GM23338 (cell line): ENCODE measurements at regions not wholly inside any gene's neighbourhood (a gene's known extent, or its start where the extent isn't known, plus 50 kb on each side); places are given as distances from the start of the nearest gene placed in this dataset.

ENCODE experiments used
- ATAC-seq: fragments of 200-7000 bp; cut with Tn5 transposase; 3 replicates; pipeline ENCODE4 v1.9.1; 2020
- DNase-seq: peaks from one replicate; pipeline ENCODE4 v3.0.0-alpha.2; 2015; ENCODE audit warnings: low spot score
- H2AFZ ChIP-seq: fragments of 200-600 bp; sonication (generic); 2 replicates; pipeline ENCODE4 v1.8.0; 2016; ENCODE audit warnings: antibody characterized with exemption, mild to moderate bottlenecking, moderate library complexity
- H3F3A ChIP-seq: fragments of 200-600 bp; sonication (generic); replicated peaks from 2 replicates; pipeline ENCODE4 v1.8.0; 2017; ENCODE audit warnings: antibody characterized with exemption, mixed run types, low read depth
- H3K27ac ChIP-seq: fragments of 200-600 bp; sonication (generic); 2 replicates; pipeline ENCODE4 v1.6.1; 2016; ENCODE audit warnings: low read depth
- H3K27me3 ChIP-seq: fragments of 200-600 bp; sonication (generic); 2 replicates; pipeline ENCODE4 v1.8.0; 2016; ENCODE audit warnings: mild to moderate bottlenecking, mixed run types, moderate library complexity; ENCODE audit not compliant: insufficient read depth
- H3K36me3 ChIP-seq: fragments of 200-600 bp; sonication (generic); 2 replicates; pipeline ENCODE4 v1.8.0; 2016; ENCODE audit warnings: mild to moderate bottlenecking; ENCODE audit not compliant: insufficient read depth
- H3K4me1 ChIP-seq: fragments of 200-600 bp; sonication (generic); 2 replicates; pipeline ENCODE4 v1.8.0; 2016; ENCODE audit warnings: mild to moderate bottlenecking, moderate library complexity; ENCODE audit not compliant: insufficient read depth
- H3K4me2 ChIP-seq: fragments of 200-600 bp; sonication (generic); 2 replicates; pipeline ENCODE4 v1.7.1; 2017; ENCODE audit warnings: mixed run types
- H3K4me3 ChIP-seq: fragments of 200-600 bp; sonication (generic); 2 replicates; pipeline ENCODE4 v1.6.1; 2016; ENCODE audit warnings: mixed run types
- H3K79me2 ChIP-seq: fragments of 200-600 bp; sonication (generic); replicated peaks from 2 replicates; pipeline ENCODE4 v1.8.0; 2017; ENCODE audit warnings: mild to moderate bottlenecking; ENCODE audit not compliant: insufficient read depth
- H3K9me2 ChIP-seq: fragments of 200-600 bp; sonication (generic); 2 replicates; pipeline ENCODE4 v1.8.0; 2017; ENCODE audit not compliant: insufficient read depth
- H4K20me1 ChIP-seq: fragments of 200-600 bp; sonication (generic); replicated peaks from 2 replicates; pipeline ENCODE4 v1.8.0; 2017; ENCODE audit warnings: mild to moderate bottlenecking; ENCODE audit not compliant: insufficient read depth
- H3K27ac Mint-ChIP-seq: 2 replicates; pipeline ENCODE4 v1.8.0; 2020; ENCODE audit warnings: inconsistent platforms, mild to moderate bottlenecking, moderate library complexity, mixed read lengths
- H3K27me3 Mint-ChIP-seq: 3 replicates; pipeline ENCODE4 v1.8.0; 2022; ENCODE audit warnings: low read depth, mild to moderate bottlenecking, moderate library complexity, mixed read lengths, inconsistent platforms; ENCODE audit not compliant: insufficient read depth, poor library complexity
- H3K36me3 Mint-ChIP-seq: 3 replicates; pipeline ENCODE4 v1.8.0; 2021; ENCODE audit warnings: low read depth, mild to moderate bottlenecking, inconsistent platforms, moderate library complexity, mixed read lengths
- H3K4me1 Mint-ChIP-seq: 3 replicates; pipeline ENCODE4 v1.8.0; 2020; ENCODE audit warnings: mild to moderate bottlenecking, inconsistent platforms, mixed read lengths
- H3K4me3 Mint-ChIP-seq: 3 replicates; pipeline ENCODE4 v1.8.0; 2021; ENCODE audit warnings: moderate library complexity, mild to moderate bottlenecking, inconsistent platforms, mixed read lengths
- H3K9me3 Mint-ChIP-seq: 3 replicates; pipeline ENCODE4 v1.8.0; 2020; ENCODE audit warnings: moderate library complexity, mild to moderate bottlenecking, inconsistent platforms, mixed read lengths
- CREB1 ChIP-seq: fragments of 250-450 bp; sonication (Bioruptor Pico); IDR thresholded peaks from 2 replicates; pipeline ENCODE4 v1.5.0; 2020; ENCODE audit warnings: low read depth, mild to moderate bottlenecking, moderate library complexity
- CTCF ChIP-seq, 2 experiments: fragments of 200-600 bp in 1 of 2; sonication (generic) in 1 of 2; conservative IDR thresholded peaks; 2 replicates each; pipeline versions ENCODE4 v1.5.1 to v1.6.1; 2016 to 2017; ENCODE audit warnings: antibody characterized with exemption in 2 of 2, low read depth in 2 of 2, mild to moderate bottlenecking in 2 of 2, moderate library complexity in 1 of 2
- ETS1 ChIP-seq: IDR thresholded peaks from 2 replicates; pipeline ENCODE4 v1.6.1; 2016; ENCODE audit warnings: antibody characterized with exemption
- EZH2 ChIP-seq: fragments of 200-600 bp; sonication (generic); IDR thresholded peaks from one replicate; pipeline ENCODE4 v1.8.0; 2017; ENCODE audit warnings: antibody characterized with exemption, mild to moderate bottlenecking, low read depth; ENCODE audit not compliant: unreplicated experiment
- EZH2phosphoT487 ChIP-seq: fragments of 200-600 bp; sonication (generic); IDR thresholded peaks from one replicate; pipeline ENCODE4 v1.8.1; 2018; ENCODE audit warnings: antibody characterized with exemption; ENCODE audit not compliant: unreplicated experiment
- JUNB ChIP-seq: IDR thresholded peaks from one replicate; pipeline ENCODE4 v1.6.1; 2016; ENCODE audit warnings: antibody characterized with exemption; ENCODE audit not compliant: unreplicated experiment
- NANOG ChIP-seq: IDR thresholded peaks from 2 replicates; pipeline ENCODE4 v1.6.1; 2016; ENCODE audit warnings: antibody characterized with exemption, borderline replicate concordance
- POLR2AphosphoS5 ChIP-seq: IDR thresholded peaks from 2 replicates; pipeline ENCODE4 v1.6.1; 2016; ENCODE audit warnings: antibody characterized with exemption, low read depth
- REST ChIP-seq: IDR thresholded peaks from one replicate; pipeline ENCODE4 v1.6.1; 2018; ENCODE audit warnings: antibody characterized with exemption; ENCODE audit not compliant: unreplicated experiment
- STAT1 ChIP-seq: IDR thresholded peaks from one replicate; pipeline ENCODE4 v1.6.1; 2016; ENCODE audit warnings: antibody characterized with exemption; ENCODE audit not compliant: unreplicated experiment
- ZNF114 ChIP-seq: fragments of 250-450 bp; sonication (Bioruptor Pico); IDR thresholded peaks from 2 replicates; pipeline ENCODE4 v1.5.0; 2020; ENCODE audit warnings: mild to moderate bottlenecking, moderate library complexity
- ZNF331 ChIP-seq: fragments of 250-450 bp; sonication (Bioruptor Pico); IDR thresholded peaks from 2 replicates; pipeline ENCODE4 v1.5.0; 2020; ENCODE audit warnings: low read depth, mild to moderate bottlenecking, moderate library complexity
- ZNF462 ChIP-seq: fragments of 250-450 bp; sonication (Bioruptor Pico); IDR thresholded peaks from 2 replicates; pipeline ENCODE4 v1.5.0; 2020; ENCODE audit warnings: mild to moderate bottlenecking, moderate library complexity

- no peak overlapping the region for H3K4me3 ChIP-seq
- Mint-ChIP-seq H3K27me3 (no peaks in the 10 kb centered on the region), H3K4me1 (peaks cover 12% of the 10 kb centered on the region), H3K36me3 (no peaks in the 10 kb centered on the region), H3K27ac (no peak overlapping the region), H3K9me3 (no peaks in the 10 kb centered on the region), H3K4me3 (no peak overlapping the region)
- no peaks in the 10 kb centered on the region for H4K20me1 ChIP-seq
- no peak overlapping the region for H2AFZ ChIP-seq
- H3K27ac ChIP-seq, result no peak overlapping the region
- no peak for DNase-seq
- H3K4me1 ChIP-seq, result peaks cover 12% of the 10 kb centered on the region
- H3K36me3 ChIP-seq, result no peaks in the 10 kb centered on the region
- no peak overlapping the region for H3K4me2 ChIP-seq
- no peaks in the 10 kb centered on the region for H3K79me2 ChIP-seq
- TF ChIP-seq POLR2AphosphoS5, result no peak
- TF ChIP-seq CREB1 (CRISPR knock-in tag), result no peak
- no peak for TF ChIP-seq ZNF462 (CRISPR knock-in tag)
- TF ChIP-seq EZH2, result no peak
- TF ChIP-seq CTCF (conservative IDR thresholded peaks at IDR 0.05; ENCODE audit: low read depth in 2 of 2), result no peak
- no peak for TF ChIP-seq ZNF114
- TF ChIP-seq STAT1, result no peak
- no peak for TF ChIP-seq JUNB
- TF ChIP-seq EZH2phosphoT487, result no peak
- no peak for TF ChIP-seq ZNF331 (CRISPR knock-in tag)
- no peak for TF ChIP-seq NANOG
- no peak for TF ChIP-seq ETS1
- TF ChIP-seq REST, result no peak
- no peaks in the 10 kb centered on the region for H3F3A ChIP-seq
- H3K9me2 ChIP-seq, result no peaks in the 10 kb centered on the region
- no peak for ATAC-seq
- no peaks in the 10 kb centered on the region for H3K27me3 ChIP-seq
These were observed 111.0 kb downstream of the RASGEF1B start for GRCh38 chr4:81360737-81361136.
